Loucy (cell line): ENCODE measurements at regions not wholly inside any gene's neighbourhood (a gene's known extent, or its start where the extent isn't known, plus 50 kb on each side); places are given as distances from the start of the nearest gene placed in this dataset.

Experiments
- H2AFZ ChIP-seq: fragments of 200-600 bp; sonication (generic); 2 replicates; pipeline ENCODE4 v1.6.0; 2016; ENCODE audit warnings: antibody characterized with exemption, mild to moderate bottlenecking, low read length, moderate library complexity
- H3F3A ChIP-seq: fragments of 200-600 bp; 2 replicates; pipeline ENCODE4 v1.6.0; 2016; ENCODE audit warnings: antibody characterized with exemption, low read depth, mild to moderate bottlenecking
- H3K27me3 ChIP-seq: fragments of 200-600 bp; sonication (generic); 2 replicates; pipeline ENCODE4 v1.6.1; 2014; ENCODE audit warnings: low read length, mild to moderate bottlenecking; ENCODE audit not compliant: insufficient read depth, poor library complexity, severe bottlenecking
- H3K36me3 ChIP-seq: fragments of 200-600 bp; sonication (generic); 2 replicates; pipeline ENCODE4 v1.6.1; 2016; ENCODE audit warnings: low read length; ENCODE audit not compliant: insufficient read depth
- H3K4me1 ChIP-seq: fragments of 200-600 bp; sonication (generic); 2 replicates; pipeline ENCODE4 v1.5.1; 2014; ENCODE audit warnings: low read length, mild to moderate bottlenecking; ENCODE audit not compliant: insufficient read depth, poor library complexity, severe bottlenecking
- H3K4me2 ChIP-seq: fragments of 200-600 bp; sonication (generic); 2 replicates; pipeline ENCODE4 v1.6.0; 2014; ENCODE audit warnings: antibody characterized with exemption, low read length, low read depth, mild to moderate bottlenecking; ENCODE audit not compliant: poor library complexity, severe bottlenecking
- H3K4me3 ChIP-seq: fragments of 200-600 bp; sonication (generic); 2 replicates; pipeline ENCODE4 v1.5.1; 2014; ENCODE audit warnings: low read length, mild to moderate bottlenecking, mixed read lengths; ENCODE audit not compliant: poor library complexity, severe bottlenecking
- H3K79me2 ChIP-seq: fragments of 200-600 bp; sonication (generic); 2 replicates; pipeline ENCODE4 v1.6.1; 2014; ENCODE audit warnings: low read length; ENCODE audit not compliant: insufficient read depth
- H3K9ac ChIP-seq: fragments of 200-600 bp; sonication (generic); 2 replicates; pipeline ENCODE4 v1.6.0; 2014; ENCODE audit warnings: mild to moderate bottlenecking, low read depth, low read length, moderate library complexity; ENCODE audit not compliant: poor library complexity, severe bottlenecking
- H3K9me2 ChIP-seq: fragments of 200-600 bp; sonication (generic); replicated peaks from 2 replicates; pipeline ENCODE4 v1.6.1; 2016; ENCODE audit warnings: low read depth, low read length, mixed read lengths
- H3K9me3 ChIP-seq: fragments of 200-600 bp; sonication (generic); 2 replicates; pipeline ENCODE4 v1.6.1; 2014; ENCODE audit warnings: mild to moderate bottlenecking, antibody characterized with exemption, low read length, low read depth; ENCODE audit not compliant: insufficient read depth
- H4K20me1 ChIP-seq: fragments of 200-600 bp; sonication (generic); 2 replicates; pipeline ENCODE4 v1.6.0; 2014; ENCODE audit warnings: antibody characterized with exemption, low read length, mild to moderate bottlenecking; ENCODE audit not compliant: insufficient read depth, poor library complexity, severe bottlenecking
- EZH2phosphoT487 ChIP-seq: fragments of 200-600 bp; IDR thresholded peaks from 2 replicates; pipeline ENCODE4 v1.6.1; 2018; ENCODE audit warnings: antibody characterized with exemption, mild to moderate bottlenecking, moderate library complexity, borderline replicate concordance
- TF ChIP-seq, protein P1 (sequence below): fragments of 200-600 bp; sonication (generic); conservative IDR thresholded peaks from 2 replicates; pipeline ENCODE4 v1.5.1; 2014; ENCODE audit warnings: mild to moderate bottlenecking, antibody characterized with exemption, low read length

DNA sequence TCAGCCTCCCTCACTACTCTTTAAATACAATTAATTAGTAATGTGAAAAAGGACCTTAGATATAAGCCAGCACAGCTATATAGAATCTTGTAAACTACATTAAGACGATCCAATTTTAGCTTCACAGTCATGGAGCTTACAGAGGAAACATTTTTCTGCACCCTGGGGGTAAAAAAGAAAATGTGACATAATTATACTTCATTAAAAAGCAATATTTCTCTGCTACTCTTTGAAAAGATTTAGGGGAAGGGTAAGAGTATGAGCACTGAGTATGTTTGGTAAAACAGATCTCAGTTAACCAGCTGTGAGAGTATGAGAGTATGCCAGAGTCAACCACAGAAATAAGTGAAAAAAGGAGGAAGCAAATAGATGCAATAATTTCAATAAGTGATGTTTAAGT lies 1415.9 kb downstream of the PLA2G4A start:
- Histone ChIP-seq H3K27me3 (no peaks in the 10 kb centered on the region), H3F3A (no peaks in the 10 kb centered on the region), H3K79me2 (no peaks in the 10 kb centered on the region), H3K9ac (no peak overlapping the region), H4K20me1 (no peaks in the 10 kb centered on the region), H3K9me3 (no peaks in the 10 kb centered on the region), H3K9me2 (no peaks in the 10 kb centered on the region), H3K4me3 (no peak overlapping the region), H3K4me2 (no peak overlapping the region), H3K36me3 (no peaks in the 10 kb centered on the region), H2AFZ (no peak overlapping the region), H3K4me1 (no peaks in the 10 kb centered on the region)
- TF ChIP-seq EZH2phosphoT487 = no peak
- TF ChIP-seq, protein P1, sequence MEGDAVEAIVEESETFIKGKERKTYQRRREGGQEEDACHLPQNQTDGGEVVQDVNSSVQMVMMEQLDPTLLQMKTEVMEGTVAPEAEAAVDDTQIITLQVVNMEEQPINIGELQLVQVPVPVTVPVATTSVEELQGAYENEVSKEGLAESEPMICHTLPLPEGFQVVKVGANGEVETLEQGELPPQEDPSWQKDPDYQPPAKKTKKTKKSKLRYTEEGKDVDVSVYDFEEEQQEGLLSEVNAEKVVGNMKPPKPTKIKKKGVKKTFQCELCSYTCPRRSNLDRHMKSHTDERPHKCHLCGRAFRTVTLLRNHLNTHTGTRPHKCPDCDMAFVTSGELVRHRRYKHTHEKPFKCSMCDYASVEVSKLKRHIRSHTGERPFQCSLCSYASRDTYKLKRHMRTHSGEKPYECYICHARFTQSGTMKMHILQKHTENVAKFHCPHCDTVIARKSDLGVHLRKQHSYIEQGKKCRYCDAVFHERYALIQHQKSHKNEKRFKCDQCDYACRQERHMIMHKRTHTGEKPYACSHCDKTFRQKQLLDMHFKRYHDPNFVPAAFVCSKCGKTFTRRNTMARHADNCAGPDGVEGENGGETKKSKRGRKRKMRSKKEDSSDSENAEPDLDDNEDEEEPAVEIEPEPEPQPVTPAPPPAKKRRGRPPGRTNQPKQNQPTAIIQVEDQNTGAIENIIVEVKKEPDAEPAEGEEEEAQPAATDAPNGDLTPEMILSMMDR = no peak

DNA sequence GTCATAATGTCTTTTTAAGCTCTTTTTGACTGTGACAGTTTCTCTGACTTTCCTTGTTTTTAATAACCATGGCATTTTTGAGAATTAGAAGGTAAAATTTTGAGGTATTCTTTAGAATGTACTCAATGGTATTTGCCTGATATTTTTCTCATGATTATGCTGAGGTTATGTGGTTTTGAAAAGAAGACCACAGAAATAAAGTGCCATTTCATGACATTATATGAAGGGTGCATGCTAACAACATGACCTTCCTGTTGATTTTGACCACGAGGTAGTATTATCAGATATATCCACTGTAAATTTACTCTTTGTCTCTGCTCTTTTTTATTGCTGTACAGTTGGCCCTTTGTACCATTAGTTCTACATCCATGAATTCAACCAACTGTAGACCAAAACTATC lies 1418.5 kb downstream of the PLA2G4A start:
- H3K9ac ChIP-seq = no peak overlapping the region
- no peaks in the 10 kb centered on the region for H3K9me3 ChIP-seq
- H3K36me3 ChIP-seq = no peaks in the 10 kb centered on the region
- H4K20me1 ChIP-seq = no peaks in the 10 kb centered on the region
- no peak overlapping the region for H3K4me2 ChIP-seq
- no peaks in the 10 kb centered on the region for H3K9me2 ChIP-seq
- no peaks in the 10 kb centered on the region for H3F3A ChIP-seq
- no peak overlapping the region for H3K4me3 ChIP-seq
- H3K27me3 ChIP-seq = no peaks in the 10 kb centered on the region
- no peaks in the 10 kb centered on the region for H3K4me1 ChIP-seq
- no peak overlapping the region for H2AFZ ChIP-seq
- TF ChIP-seq EZH2phosphoT487 = no peak
- TF ChIP-seq, protein P1 = no peak
- H3K79me2 ChIP-seq = no peaks in the 10 kb centered on the region

DNA sequence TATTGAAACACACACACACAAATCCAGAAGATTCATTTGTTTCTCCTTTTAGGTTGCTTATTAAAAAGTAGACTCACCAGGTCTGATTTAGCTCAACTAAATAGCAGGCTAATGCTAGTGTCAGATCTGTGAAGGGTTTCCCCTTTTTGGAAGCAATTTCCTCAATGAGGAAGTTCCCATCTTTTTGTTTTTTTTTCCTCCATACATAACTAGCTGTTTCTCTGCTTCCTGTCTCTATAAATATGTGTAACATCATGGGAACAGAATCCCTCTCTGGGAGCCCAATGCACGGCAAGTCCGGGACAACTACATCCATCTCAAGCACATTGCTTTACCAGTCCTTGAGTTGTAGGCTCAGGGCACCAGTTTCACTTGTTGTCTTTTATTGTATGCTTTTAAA lies 1421.1 kb downstream of the PLA2G4A start:
- H3K4me3 ChIP-seq = no peak overlapping the region
- no peaks in the 10 kb centered on the region for H3F3A ChIP-seq
- no peak overlapping the region for H3K4me2 ChIP-seq
- H4K20me1 ChIP-seq = no peaks in the 10 kb centered on the region
- H2AFZ ChIP-seq = no peak overlapping the region
- no peaks in the 10 kb centered on the region for H3K36me3 ChIP-seq
- H3K79me2 ChIP-seq = no peaks in the 10 kb centered on the region
- no peaks in the 10 kb centered on the region for H3K9me2 ChIP-seq
- no peaks in the 10 kb centered on the region for H3K4me1 ChIP-seq
- no peak overlapping the region for H3K9ac ChIP-seq
- no peaks in the 10 kb centered on the region for H3K9me3 ChIP-seq
- TF ChIP-seq EZH2phosphoT487 = no peak
- TF ChIP-seq, protein P1 = no peak
- H3K27me3 ChIP-seq = no peaks in the 10 kb centered on the region
